Activated CD4-positive, alpha-beta T cell treated with anti-CD3 and anti-CD28 coated beads, Interleukin-2, Interleukin-6, amounts not matched to agents 100 ng/mL and 50 ng/mL, durations not matched to agents 16 hours and 8 hours (primary cell): ENCODE measurements at regions not wholly inside any gene's neighbourhood (a gene's known extent, or its start where the extent isn't known, plus 50 kb on each side); places are given as distances from the start of the nearest gene placed in this dataset.

Source experiments
- DNase-seq: peaks from one replicate; pipeline ENCODE4 v3.0.0-alpha.2; 2020

DNA sequence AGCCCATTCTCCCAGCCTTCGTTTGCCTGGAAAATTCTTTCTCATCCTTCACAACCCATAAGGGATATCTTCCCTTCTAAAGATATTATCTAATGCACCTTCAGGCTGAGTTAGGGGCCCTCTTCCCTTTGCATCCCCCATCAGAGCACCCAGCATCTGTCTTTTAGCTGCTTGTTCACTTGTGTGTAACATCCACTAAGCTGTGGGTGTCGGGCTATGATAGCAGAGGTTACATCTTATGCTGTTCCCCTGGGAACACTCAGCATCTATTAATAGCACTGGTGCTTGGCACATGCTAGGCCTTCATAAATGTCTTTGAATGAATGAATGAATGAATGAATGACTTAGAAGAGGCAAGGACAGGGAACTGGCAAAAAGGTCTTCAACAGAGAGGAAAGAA lies 131.8 kb downstream of the NUAK1 start:
- DNase-seq: no peak

DNA sequence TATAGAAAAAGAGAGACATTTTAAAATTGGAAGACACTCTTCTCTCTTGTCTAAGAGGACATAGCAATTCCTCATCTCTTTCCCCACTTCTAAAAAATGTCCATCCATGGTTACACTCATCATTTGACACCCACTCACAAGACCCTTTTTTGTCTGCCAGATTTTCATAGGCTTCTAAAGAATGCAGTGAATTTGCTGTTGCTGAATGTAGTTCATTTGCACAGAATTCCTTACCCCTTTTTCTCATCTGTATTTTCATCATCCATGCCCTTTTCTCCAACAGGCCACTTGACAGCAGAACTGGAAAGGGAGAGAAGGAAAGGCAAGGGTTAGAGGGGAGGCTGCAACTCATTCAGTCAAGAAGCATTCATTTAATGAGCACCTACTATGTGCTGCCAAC lies 128.0 kb downstream of the NUAK1 start:
- no peak for DNase-seq
